Mesenchymal stem cell (in vitro differentiated cells and primary cell): ENCODE measurements at regions not wholly inside any gene's neighbourhood (a gene's known extent, or its start where the extent isn't known, plus 50 kb on each side); places are given as distances from the start of the nearest gene placed in this dataset.

Experiments
- DNase-seq: peaks from one replicate; pipeline ENCODE4 v3.0.0-alpha.2; 2013
- H2AFZ ChIP-seq: one replicate; pipeline ENCODE4 v1.6.1; 2013; ENCODE audit warnings: low read depth, mild to moderate bottlenecking, control low read depth, inconsistent platforms, low read length, moderate library complexity
- H2AK5ac ChIP-seq: 2 replicates; pipeline ENCODE4 v1.6.1; 2013; ENCODE audit warnings: low read length, moderate library complexity, mild to moderate bottlenecking, inconsistent platforms; ENCODE audit not compliant: severe bottlenecking
- H2BK120ac ChIP-seq: one replicate; pipeline ENCODE4 v1.6.1; 2013; ENCODE audit warnings: low read depth, mild to moderate bottlenecking, inconsistent platforms, low read length, moderate library complexity
- H2BK12ac ChIP-seq, 2 experiments: one replicate each; pipeline ENCODE4 v1.6.1; 2013; ENCODE audit warnings: inconsistent platforms in 2 of 2, low read length in 2 of 2, mild to moderate bottlenecking in 2 of 2, moderate library complexity in 2 of 2, control low read depth in 1 of 2
- H2BK15ac ChIP-seq: one replicate; pipeline ENCODE4 v1.6.1; 2013; ENCODE audit warnings: mild to moderate bottlenecking, low read depth, inconsistent platforms; ENCODE audit not compliant: poor library complexity, severe bottlenecking
- H2BK5ac ChIP-seq: 2 replicates; pipeline ENCODE4 v1.6.1; 2013; ENCODE audit warnings: low read depth, mild to moderate bottlenecking, low read length, control low read depth, inconsistent platforms; ENCODE audit not compliant: poor library complexity, severe bottlenecking
- H3K14ac ChIP-seq, 2 experiments: one replicate each; pipeline ENCODE4 v1.6.1; 2013; ENCODE audit warnings: inconsistent platforms in 2 of 2, low read length in 2 of 2, control low read depth in 1 of 2, mild to moderate bottlenecking in 1 of 2, moderate library complexity in 1 of 2
- H3K18ac ChIP-seq, 2 experiments: one replicate each; pipeline ENCODE4 v1.6.1; 2013; ENCODE audit warnings: inconsistent platforms in 2 of 2, low read length in 2 of 2, control low read depth in 1 of 2, low read depth in 1 of 2, mild to moderate bottlenecking in 1 of 2
- H3K23ac ChIP-seq, 2 experiments: one replicate each; pipeline ENCODE4 v1.6.1; 2013; ENCODE audit warnings: inconsistent platforms in 2 of 2, low read length in 2 of 2, mild to moderate bottlenecking in 2 of 2, moderate library complexity in 2 of 2, control low read depth in 1 of 2
- H3K27ac ChIP-seq: 2 replicates; pipeline ENCODE4 v1.5.1; 2013; ENCODE audit warnings: mild to moderate bottlenecking, moderate library complexity, low read length, control low read depth, inconsistent platforms; ENCODE audit not compliant: poor library complexity, severe bottlenecking
- H3K27me3 ChIP-seq, 2 experiments: 2 replicates each; pipeline versions ENCODE4 v1.6.1 to v1.7.0; 2013; ENCODE audit warnings: low read length in 2 of 2, mild to moderate bottlenecking in 2 of 2, moderate library complexity in 2 of 2, control low read depth in 1 of 2, inconsistent platforms in 1 of 2; ENCODE audit not compliant: control insufficient read depth in 1 of 2, insufficient read depth in 1 of 2
- H3K36me3 ChIP-seq, 2 experiments: 2 replicates each; pipeline versions ENCODE4 v1.6.1 to v1.7.0; 2013; ENCODE audit warnings: low read length in 2 of 2, control low read depth in 1 of 2, inconsistent platforms in 1 of 2, low read depth in 1 of 2, mild to moderate bottlenecking in 1 of 2; ENCODE audit not compliant: insufficient read depth in 2 of 2, control insufficient read depth in 1 of 2
- H3K4ac ChIP-seq, 2 experiments: one replicate each; pipeline ENCODE4 v1.6.1; 2013; ENCODE audit warnings: inconsistent platforms in 2 of 2, low read length in 2 of 2, mild to moderate bottlenecking in 2 of 2, moderate library complexity in 2 of 2, control low read depth in 1 of 2, low read depth in 1 of 2
- H3K4me1 ChIP-seq: 2 replicates; pipeline ENCODE4 v1.6.1; 2013; ENCODE audit warnings: low read depth, low read length, control low read depth; ENCODE audit not compliant: control insufficient read depth, insufficient read depth
- H3K4me2 ChIP-seq: 2 replicates; pipeline ENCODE4 v1.6.1; 2013; ENCODE audit warnings: low read length, mild to moderate bottlenecking, inconsistent platforms; ENCODE audit not compliant: poor library complexity, severe bottlenecking
- H3K4me3 ChIP-seq, 2 experiments: 2 replicates each; pipeline versions ENCODE4 v1.5.1 to v1.7.0; 2013; ENCODE audit warnings: low read length in 2 of 2, mild to moderate bottlenecking in 2 of 2, control low read depth in 1 of 2, low read depth in 1 of 2; ENCODE audit not compliant: insufficient read depth in 1 of 2
- H3K79me1 ChIP-seq: replicated peaks from 2 replicates; pipeline ENCODE4 v1.6.1; 2013; ENCODE audit warnings: mild to moderate bottlenecking, control low read depth, low read length, inconsistent platforms; ENCODE audit not compliant: poor library complexity, severe bottlenecking
- H3K9ac ChIP-seq: 2 replicates; pipeline ENCODE4 v1.7.0; 2013; ENCODE audit warnings: mild to moderate bottlenecking, low read length, moderate library complexity
- H3K9me3 ChIP-seq: 2 replicates; pipeline ENCODE4 v1.7.0; 2013; ENCODE audit warnings: mild to moderate bottlenecking, low read length; ENCODE audit not compliant: control insufficient read depth
- H4K8ac ChIP-seq: one replicate; pipeline ENCODE4 v1.6.1; 2013; ENCODE audit warnings: inconsistent platforms, mild to moderate bottlenecking, low read length, moderate library complexity
- H4K91ac ChIP-seq: one replicate; pipeline ENCODE4 v1.6.1; 2013; ENCODE audit warnings: mild to moderate bottlenecking, low read length, inconsistent platforms
- WGBS: methylation state at CpG from one replicate; pipeline ENCODE4 v1.1.7; 2013; ENCODE audit warnings: mixed read lengths; 5-methylcytosine and 5-hydroxymethylcytosine counted together

DNA sequence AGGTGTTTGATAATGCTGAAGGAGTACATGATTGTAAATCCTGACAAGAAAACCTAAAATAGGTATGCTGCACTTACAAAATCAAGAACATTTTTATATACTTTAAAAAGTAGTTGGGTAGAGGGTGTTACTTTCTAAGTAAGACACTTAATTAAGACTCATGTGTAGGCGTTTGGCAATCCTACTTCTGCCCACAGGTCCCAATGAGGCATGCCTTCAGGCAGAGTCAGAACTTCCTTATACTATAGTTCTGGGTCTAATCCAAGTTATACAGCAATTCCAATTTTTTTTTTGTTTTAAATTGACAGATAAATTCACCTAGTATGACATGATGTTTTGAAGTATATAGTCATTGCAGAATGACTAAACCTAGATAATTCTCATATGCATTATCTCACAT, 1188.5 kb upstream of the PHF14 start:
- no peak overlapping the region for H3K27ac ChIP-seq
- no peak overlapping the region for H3K18ac ChIP-seq
- no peak overlapping the region for H2BK120ac ChIP-seq
- DNase-seq: no peak
- H2BK15ac ChIP-seq: no peak overlapping the region
- H2BK12ac ChIP-seq: no peak overlapping the region
- H2BK5ac ChIP-seq: no peak overlapping the region
- no peaks in the 10 kb centered on the region for H3K4me1 ChIP-seq
- H3K9ac ChIP-seq: no peak overlapping the region
- no CpG with 5 or more reads among the region's 1 CpG for WGBS
- no peak overlapping the region for H4K91ac ChIP-seq
- no peaks in the 10 kb centered on the region for H3K79me1 ChIP-seq
- no peaks in the 10 kb centered on the region for H3K27me3 ChIP-seq
- H3K4me2 ChIP-seq: no peak overlapping the region
- no peak overlapping the region for H2AK5ac ChIP-seq
- no peak overlapping the region for H3K4ac ChIP-seq
- no peak overlapping the region for H3K14ac ChIP-seq
- no peak overlapping the region for H4K8ac ChIP-seq
- no peaks in the 10 kb centered on the region for H3K36me3 ChIP-seq
- H2AFZ ChIP-seq: no peak overlapping the region
- no peak overlapping the region for H3K23ac ChIP-seq
- no peak overlapping the region for H3K4me3 ChIP-seq
- H3K9me3 ChIP-seq: peaks cover 26% of the 10 kb centered on the region

DNA sequence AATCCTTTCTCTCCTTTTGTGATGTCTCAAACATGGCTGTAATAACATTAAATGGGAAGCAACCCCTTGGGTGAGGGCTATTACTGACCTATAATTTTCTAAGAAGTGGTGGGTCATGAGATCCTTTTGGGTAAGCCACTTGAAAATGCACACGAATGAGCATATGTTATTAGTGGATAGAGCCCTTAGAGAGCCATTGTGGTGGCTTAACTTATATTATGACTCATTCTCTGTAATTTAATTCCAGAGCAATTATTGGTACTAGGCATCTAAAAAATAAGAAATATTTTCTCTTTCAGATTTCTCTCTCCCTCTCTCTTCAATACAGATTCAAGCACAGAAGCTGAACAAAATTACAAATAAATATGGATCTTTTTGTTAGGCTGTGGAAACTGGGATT, 1177.4 kb upstream of the PHF14 start:
- no CpG with 5 or more reads among the region's 1 CpG for WGBS
- no peak overlapping the region for H3K9ac ChIP-seq
- H3K4me3 ChIP-seq: no peak overlapping the region

GRCh38 chr7:9822458-9823290, 1151.0 kb upstream of the PHF14 start:
- no peak overlapping the region for H3K9ac ChIP-seq
- no peak overlapping the region for H2BK5ac ChIP-seq
- H2BK15ac ChIP-seq: no peak overlapping the region
- no peak overlapping the region for H3K4me3 ChIP-seq
- peaks cover 27% of the 10 kb centered on the region for H3K9me3 ChIP-seq
- H3K23ac ChIP-seq: no peak overlapping the region
- H3K14ac ChIP-seq: no peak overlapping the region
- H3K27ac ChIP-seq: no peak overlapping the region
- no peak overlapping the region for H3K4ac ChIP-seq
- no peak overlapping the region for H2BK12ac ChIP-seq
- H4K8ac ChIP-seq: no peak overlapping the region
- WGBS: 96% methylated on average over 19 of the region's 20 CpGs
- no peaks in the 10 kb centered on the region for H3K27me3 ChIP-seq
- H3K79me1 ChIP-seq: no peaks in the 10 kb centered on the region
- H3K4me2 ChIP-seq: no peak overlapping the region
- no peak overlapping the region for H2BK120ac ChIP-seq
- DNase-seq: no peak
- no peak overlapping the region for H2AK5ac ChIP-seq
- no peak overlapping the region for H2AFZ ChIP-seq
- no peaks in the 10 kb centered on the region for H3K4me1 ChIP-seq
- H3K18ac ChIP-seq: no peak overlapping the region
- no peaks in the 10 kb centered on the region for H3K36me3 ChIP-seq
- no peak overlapping the region for H4K91ac ChIP-seq

More for the DNA sequence above, 1177.4 kb upstream of the PHF14 start:
- Histone ChIP-seq H3K36me3 (no peaks in the 10 kb centered on the region), H3K4me2 (no peak overlapping the region), H3K18ac (no peak overlapping the region), H2BK120ac (no peak overlapping the region), H3K9me3 (peaks cover 15% of the 10 kb centered on the region), H3K79me1 (no peaks in the 10 kb centered on the region), H2BK12ac (no peak overlapping the region), H3K23ac (no peak overlapping the region), H3K4ac (no peak overlapping the region), H2BK15ac (no peak overlapping the region), H4K8ac (no peak overlapping the region), H2AK5ac (no peak overlapping the region), H3K27ac (no peak overlapping the region), H4K91ac (no peak overlapping the region), H3K27me3 (no peaks in the 10 kb centered on the region), H3K14ac (no peak overlapping the region), H3K4me1 (no peaks in the 10 kb centered on the region), H2BK5ac (no peak overlapping the region), H2AFZ (no peak overlapping the region)
- no peak for DNase-seq

DNA sequence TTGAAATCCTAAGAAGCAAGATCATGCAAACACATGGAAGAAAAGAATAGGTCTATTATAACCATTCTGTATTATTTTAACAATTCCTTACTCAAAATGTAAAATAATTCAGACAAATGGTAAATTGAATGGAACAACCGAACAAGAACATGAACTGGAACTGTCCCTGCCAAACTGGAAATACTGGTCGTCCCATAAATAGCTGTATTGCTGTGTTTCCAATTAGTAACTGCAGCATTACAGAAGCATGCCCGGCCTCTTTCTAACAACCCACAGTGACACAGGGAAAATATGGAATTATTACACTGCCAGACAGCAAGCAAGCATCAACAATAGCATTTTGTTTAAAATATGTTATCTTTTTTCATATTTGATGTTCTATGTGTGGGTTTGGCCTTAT, 1138.5 kb upstream of the PHF14 start:
- Histone ChIP-seq H3K27me3 (no peaks in the 10 kb centered on the region), H2AFZ (no peak overlapping the region), H3K9me3 (peaks cover 10% of the 10 kb centered on the region), H4K91ac (no peak overlapping the region), H3K4me2 (no peak overlapping the region), H3K23ac (no peak overlapping the region), H4K8ac (no peak overlapping the region), H2BK15ac (no peak overlapping the region), H2AK5ac (no peak overlapping the region), H2BK5ac (no peak overlapping the region), H3K4me1 (no peaks in the 10 kb centered on the region), H3K18ac (no peak overlapping the region), H3K4ac (no peak overlapping the region), H2BK12ac (no peak overlapping the region), H3K4me3 (no peak overlapping the region), H3K9ac (no peak overlapping the region), H3K14ac (no peak overlapping the region), H3K27ac (no peak overlapping the region), H3K79me1 (no peaks in the 10 kb centered on the region), H3K36me3 (no peaks in the 10 kb centered on the region), H2BK120ac (no peak overlapping the region)
- DNase-seq: no peak
- 93% methylated on average over 2 of the region's 3 CpGs for WGBS
